Left lobe of liver (tissue), 2 donors: ENCODE measurements at regions not wholly inside any gene's neighbourhood (a gene's known extent, or its start where the extent isn't known, plus 50 kb on each side); places are given as distances from the start of the nearest gene placed in this dataset.
"Not testable (repeated sequence)": the region's sequence is repeated elsewhere in the genome, so short reads cannot be mapped to it uniquely, and the experiment has no call there.

Source experiments
- ATAC-seq: fragments of 200-7000 bp; cut with Tn5 transposase; one replicate; pipeline ENCODE4 v1.9.1; 2020; ENCODE audit warnings: mild to moderate bottlenecking, moderate library complexity
- DNase-seq: peaks from one replicate; pipeline ENCODE4 v3.0.0-alpha.2; 2020; ENCODE audit warnings: low spot score
- donor health status: DM: no; HTN: no; CAD: no; lungs with moderate emphysema.
- donor health status: DM: no; HTN: yes; CAD: no.

DNA sequence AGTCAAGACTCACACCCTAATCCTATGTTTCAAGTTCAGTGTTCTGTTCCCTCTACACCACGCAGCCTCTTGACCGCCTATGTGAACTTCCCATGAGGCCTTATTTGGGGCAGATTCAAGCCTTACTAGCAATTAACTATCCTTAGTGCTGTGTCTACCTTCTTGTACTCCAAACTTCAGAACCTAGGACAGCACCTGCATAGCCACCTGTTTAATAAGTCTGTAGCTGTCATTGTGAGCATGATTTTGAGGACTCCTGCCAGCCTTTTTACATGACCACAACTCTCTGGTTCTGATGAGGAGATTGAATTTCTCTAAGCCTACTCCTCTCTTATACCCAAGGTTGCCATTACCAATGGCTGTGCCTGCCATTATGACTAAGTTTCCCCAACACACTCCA lies 50.8 kb upstream of the PCSK1 start:
- no peak for ATAC-seq
- DNase-seq: no peak

DNA sequence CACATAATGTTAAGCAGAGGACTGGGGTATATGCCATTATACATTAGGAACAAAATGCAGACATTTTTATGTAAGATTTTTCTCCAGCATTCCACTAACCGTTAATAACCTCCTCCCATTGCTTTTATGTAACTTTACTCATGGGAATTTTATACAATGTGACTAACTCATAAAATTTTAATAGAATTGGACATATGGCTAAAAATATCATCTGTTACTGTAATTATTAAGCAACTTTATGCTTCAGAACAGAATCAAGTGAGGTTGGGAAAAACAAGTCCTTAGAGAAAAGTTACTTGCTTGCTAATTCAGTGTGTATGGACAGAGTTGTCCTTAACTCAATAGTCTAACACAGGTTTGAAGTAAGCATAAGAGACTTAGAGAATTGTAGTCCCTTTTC lies 54.8 kb upstream of the PCSK1 start:
- ATAC-seq (no peak), DNase-seq (no peak)

- ATAC-seq: no peak
- no peak for DNase-seq
These were observed 56.5 kb upstream of the PCSK1 start for GRCh38 chr5:96489532-96489931.

GRCh38 chr5:96492459-96493047 lies 59.5 kb upstream of the PCSK1 start:
- ATAC-seq: no peak
- DNase-seq: no peak

DNA sequence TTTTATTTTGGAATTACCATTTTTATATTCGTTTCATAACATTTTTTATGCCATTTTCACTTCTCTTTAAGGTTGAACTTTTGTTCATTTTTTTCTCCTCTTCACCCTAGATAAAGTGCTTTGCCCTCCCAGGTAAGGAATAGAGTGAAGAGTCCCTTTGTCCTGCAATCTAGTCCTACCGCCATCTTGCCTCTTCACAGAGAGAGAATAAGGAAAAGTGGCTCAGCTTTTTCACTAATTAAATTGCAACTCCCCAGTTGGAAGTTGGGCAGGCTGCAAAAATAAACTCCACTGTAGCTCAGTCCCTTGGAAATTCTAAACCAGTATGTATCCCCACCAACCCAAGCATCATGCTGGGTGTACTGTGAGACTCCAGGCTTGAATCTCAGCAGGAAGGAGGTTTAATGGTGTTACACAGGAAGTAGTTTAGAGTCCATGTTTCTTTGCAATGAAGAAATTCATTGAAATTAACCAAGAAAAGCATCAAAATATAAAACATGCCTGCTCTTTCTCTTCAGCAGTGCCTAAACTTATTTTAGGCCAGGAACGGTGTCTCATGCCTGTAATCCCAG lies 60.3 kb upstream of the PCSK1 start:
- no peak for DNase-seq
- no peak for ATAC-seq

DNA sequence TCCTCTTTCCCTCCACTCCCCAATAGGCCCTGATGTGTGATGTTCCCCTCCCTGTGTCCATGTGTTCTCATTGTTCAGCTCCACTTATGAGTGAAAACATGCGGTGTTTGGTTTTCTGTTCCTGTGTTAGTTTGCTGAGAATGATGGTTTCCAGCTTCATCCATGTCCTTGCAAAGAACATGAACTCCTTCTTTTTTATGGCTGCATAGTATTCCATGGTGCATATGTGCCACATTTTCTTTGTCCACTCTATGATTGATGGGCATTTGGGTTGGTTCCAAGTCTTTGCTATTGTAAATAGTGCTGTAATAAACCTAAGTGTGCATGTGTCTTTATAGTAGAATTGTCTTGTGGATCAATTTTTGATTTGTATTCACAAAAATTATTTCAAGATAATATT lies 62.4 kb upstream of the PCSK1 start:
- DNase-seq, ATAC-seq: not testable (repeated sequence)

DNA sequence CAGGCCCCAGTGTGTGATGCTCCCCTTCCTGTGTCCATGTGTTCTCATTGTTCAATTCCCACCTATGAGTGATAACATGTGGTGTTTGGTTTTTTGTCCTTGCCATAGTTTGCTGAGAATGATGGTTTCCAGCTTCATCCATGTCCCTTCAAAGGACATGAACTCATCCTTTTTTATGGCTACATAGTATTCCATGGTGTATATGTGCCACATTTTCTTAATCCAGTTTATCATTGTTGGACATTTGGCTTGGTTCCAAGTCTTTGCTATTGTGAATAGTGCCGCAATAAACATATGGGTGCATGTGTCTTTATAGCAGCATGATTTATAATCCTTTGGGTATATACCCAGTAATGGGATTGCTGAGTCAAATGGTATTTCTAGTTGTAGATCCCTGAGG lies 64.0 kb upstream of the PCSK1 start:
- ATAC-seq, DNase-seq: not testable (repeated sequence)

- ATAC-seq (no peak), DNase-seq (no peak)
These were observed 66.8 kb upstream of the PCSK1 start for GRCh38 chr5:96499753-96500345.

GRCh38 chr5:96501991-96502646 lies 69.1 kb upstream of the PCSK1 start:
- no peak for ATAC-seq
- DNase-seq: no peak

DNA sequence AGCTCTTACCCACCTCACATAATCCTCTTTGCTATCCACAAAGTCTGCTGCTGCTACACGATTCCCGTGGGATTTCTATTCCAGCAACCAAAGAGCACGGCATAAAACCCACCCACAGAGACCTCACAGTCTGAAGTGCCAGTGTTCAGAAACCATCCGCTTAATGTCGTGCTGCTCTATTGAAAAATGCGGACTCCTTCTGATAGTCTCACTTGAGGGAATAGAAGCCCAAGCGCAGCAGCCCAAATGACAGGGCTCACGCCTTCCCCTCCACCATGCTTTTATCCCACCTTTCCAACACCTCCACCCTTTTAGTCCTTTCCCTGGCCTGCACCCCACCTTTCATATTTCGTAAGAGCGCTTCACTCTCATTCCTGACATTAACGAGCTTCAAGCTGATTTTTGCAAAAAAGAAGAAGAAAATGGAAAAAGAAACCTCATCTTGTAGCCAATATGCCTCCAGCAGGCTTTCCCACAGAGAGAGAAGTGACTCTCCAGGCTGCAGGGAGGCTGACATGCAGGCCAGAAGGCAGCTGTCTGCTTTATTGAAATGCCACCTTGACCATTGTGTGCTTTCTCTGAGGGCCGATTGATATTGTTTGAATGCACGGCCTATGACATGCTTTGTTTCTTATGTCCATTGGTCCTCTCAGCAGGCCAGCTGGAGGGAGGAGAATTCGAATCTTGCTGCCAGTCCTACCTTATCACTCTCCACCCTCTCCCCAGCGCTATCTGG lies 70.6 kb upstream of the PCSK1 start:
- ATAC-seq (no peak), DNase-seq (no peak)

GRCh38 chr5:96506376-96506775 lies 73.3 kb upstream of the PCSK1 start:
- DNase-seq (no peak), ATAC-seq (no peak)

- ATAC-seq (no peak), DNase-seq (no peak)
These were observed 73.9 kb upstream of the PCSK1 start for GRCh38 chr5:96506866-96507527.

DNA sequence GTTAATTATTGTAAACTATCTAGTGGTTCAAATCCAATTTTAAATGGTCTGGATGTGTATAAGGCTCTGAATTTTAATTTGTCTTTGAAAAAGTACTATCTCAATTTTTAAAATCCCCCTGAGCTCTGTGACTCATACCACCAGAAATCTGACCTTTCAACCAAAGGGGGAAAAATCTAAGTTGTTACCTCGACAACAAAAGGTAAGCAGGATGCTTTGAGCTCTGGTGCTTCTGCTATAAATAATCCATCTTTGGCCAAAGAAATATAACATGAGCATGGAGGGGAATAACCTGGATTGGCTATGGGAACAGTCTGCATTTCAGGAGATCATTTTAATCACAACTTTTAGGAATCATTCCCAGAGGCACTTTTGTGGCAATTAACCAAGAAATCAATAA lies 76.3 kb upstream of the PCSK1 start:
- ATAC-seq (no peak), DNase-seq (no peak)

DNA sequence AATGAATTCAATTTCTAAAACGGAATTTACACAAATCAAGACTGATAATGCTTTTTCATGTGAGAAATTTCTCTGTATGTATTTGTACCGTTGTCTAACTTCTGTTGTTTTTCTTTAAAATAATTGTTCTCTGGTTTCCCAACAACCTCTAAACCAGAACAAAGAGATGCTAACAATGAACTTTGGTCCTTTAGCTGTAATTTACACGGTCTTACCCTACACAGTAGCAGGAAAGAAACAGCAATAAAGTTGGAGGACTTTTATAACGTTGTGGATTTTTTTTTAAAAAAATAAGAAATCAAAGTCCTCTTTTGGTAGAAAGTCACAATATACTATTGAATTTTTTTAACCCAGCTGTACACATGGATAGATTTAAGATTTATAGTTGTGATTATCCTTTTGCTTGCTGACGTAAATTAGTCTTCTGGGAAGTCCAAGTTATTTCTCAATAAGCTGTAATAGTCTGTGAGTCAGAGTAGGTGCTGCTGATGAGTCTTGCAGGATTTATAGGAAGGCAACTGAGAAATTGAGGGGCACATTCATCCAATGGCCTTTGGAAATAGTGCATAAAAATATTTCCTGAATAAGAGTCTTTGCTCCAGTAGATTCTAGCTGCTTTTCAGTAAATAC lies 76.8 kb upstream of the PCSK1 start:
- no peak for ATAC-seq
- no peak for DNase-seq

DNA sequence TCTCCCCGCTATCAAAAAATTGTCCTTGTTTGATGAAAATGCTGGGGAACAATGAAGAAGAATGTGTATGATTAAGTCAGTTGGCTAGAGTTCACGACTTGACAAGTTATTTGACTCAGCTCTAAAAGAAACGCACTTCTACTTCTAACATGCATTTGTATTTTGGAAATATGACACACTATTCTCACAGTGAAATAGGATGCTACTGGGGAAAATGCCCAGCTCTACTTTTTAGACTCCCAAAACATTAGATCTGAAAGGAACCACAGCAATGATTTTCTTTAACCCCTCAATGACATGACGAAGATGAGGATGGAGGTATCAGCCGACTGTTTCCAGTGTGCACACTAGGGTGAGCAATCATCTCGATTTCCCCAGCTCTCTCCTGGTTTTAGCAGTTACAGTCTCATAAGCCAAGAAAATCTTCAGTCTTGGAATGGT lies 83.6 kb upstream of the PCSK1 start:
- DNase-seq (no peak), ATAC-seq (no peak)

DNA sequence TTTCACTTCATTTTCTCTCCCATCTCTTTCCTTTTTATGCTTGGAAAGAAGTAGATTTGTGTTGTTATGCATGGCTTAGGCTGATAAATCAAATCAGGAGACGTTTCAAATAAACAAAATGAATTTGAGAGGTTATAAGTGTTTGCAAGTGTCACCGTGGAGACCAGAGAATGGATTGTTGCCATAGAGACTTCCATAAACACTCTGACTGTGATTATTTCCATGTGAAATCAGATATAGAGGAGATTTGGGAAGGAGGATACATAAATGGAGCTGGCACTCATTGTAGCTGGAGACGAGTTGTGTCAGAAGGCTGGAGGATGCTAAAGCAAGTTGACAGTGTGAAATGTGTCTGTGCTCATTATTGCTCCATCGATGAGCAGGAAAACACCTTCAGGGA lies 84.2 kb upstream of the PCSK1 start:
- ATAC-seq: no peak
- no peak for DNase-seq

DNA sequence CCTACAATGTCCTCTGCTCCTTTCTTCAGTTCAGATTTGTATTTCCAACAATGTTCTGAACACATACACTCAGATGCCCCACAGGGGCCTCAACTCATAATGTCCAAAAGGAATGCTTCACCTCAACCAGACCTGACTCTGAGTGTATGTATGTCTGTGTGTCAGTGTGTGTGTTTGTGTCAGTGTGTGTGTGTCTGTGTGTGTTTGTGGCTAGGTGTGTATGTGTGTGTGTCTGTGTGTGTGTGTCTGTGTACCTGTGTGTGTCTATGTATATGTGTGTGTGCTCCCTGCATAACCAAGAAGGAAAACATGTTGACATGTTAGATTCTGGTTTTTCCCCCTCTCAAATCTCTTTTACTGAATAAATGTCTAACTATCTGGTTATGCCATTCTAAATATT lies 87.3 kb upstream of the PCSK1 start:
- DNase-seq (no peak), ATAC-seq (no peak)

GRCh38 chr5:96522635-96523355 lies 89.7 kb upstream of the PCSK1 start:
- no peak for DNase-seq
- ATAC-seq: no peak

DNA sequence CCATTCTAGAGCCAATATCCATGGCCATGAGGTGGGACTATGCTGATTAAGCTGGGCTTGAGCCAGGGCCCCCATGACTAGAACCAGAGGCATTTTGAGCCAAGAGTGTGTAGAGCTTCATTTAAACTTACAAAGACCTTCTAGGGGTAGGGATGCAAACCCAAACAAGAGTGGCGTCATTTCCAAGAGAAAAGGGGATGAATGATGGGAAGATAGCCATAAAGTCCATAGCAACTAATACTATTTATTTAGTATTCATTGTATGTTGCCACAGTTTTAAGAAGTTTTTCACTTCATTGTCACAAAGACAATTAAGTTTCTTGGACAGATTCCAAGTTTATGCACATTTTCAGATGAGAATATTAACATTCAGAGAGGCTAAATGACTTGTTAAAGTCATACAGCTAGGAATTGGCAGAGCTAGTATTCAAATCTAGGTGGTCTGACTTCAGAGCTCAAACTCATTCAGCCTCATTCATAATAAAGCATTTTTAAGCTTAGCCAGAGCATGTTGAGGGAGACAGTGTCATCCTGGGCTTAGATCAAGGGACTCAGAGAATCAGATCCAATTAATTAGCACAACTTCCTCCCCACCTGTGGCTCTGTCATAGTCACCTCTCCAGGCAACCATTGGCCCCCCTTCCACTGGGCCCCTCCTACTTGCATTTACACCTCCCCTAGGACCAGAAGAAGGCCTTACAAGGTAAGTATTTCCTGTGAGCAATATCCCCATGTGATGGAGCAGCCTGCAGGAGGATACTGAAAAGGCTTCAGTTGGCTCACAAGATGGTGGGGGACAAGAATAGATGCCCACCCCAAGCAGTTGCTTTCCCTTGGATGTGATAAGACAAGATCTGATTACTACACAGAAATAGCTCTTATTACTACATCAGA lies 95.0 kb upstream of the PCSK1 start:
- DNase-seq: no peak
- no peak for ATAC-seq
